Right atrium auricular region (tissue), 2 donors: ENCODE measurements at regions not wholly inside any gene's neighbourhood (a gene's known extent, or its start where the extent isn't known, plus 50 kb on each side); places are given as distances from the start of the nearest gene placed in this dataset.

Experiments
- DNase-seq: peaks from one replicate; pipeline ENCODE4 v3.0.0-alpha.2; 2019; ENCODE audit warnings: low spot score
- H3K27ac ChIP-seq, 2 donors: fragments of 200-600 bp; sonication (generic); 1 replicate in 1 of 2; 2 replicates in 1 of 2; pipeline ENCODE4 v1.5.1; 2016 to 2019
- H3K27me3 ChIP-seq, 2 donors: fragments of 200-600 bp; sonication (generic); one replicate each; pipeline versions ENCODE4 v1.5.1 to v1.6.0; 2017 to 2019
- H3K36me3 ChIP-seq: fragments of 200-600 bp; sonication (generic); one replicate; pipeline ENCODE4 v1.5.1; 2016
- H3K4me1 ChIP-seq, 2 donors: fragments of 200-600 bp; sonication (generic); one replicate each; pipeline versions ENCODE4 v1.5.1 to v1.6.0; 2017 to 2019
- H3K4me3 ChIP-seq, 2 donors: fragments of 200-600 bp; sonication (generic); 1 replicate in 1 of 2; 2 replicates in 1 of 2; pipeline ENCODE4 v1.5.1; 2017 to 2019; ENCODE audit warnings: mild to moderate bottlenecking in 1 of 2, moderate library complexity in 1 of 2
- H3K9me3 ChIP-seq, 2 donors: fragments of 200-600 bp; sonication (generic); one replicate each; pipeline ENCODE4 v1.5.1; 2019
- TF ChIP-seq, protein P1 (sequence below), 2 donors: fragments of 200-600 bp; sonication (generic); IDR thresholded peaks; one replicate each; pipeline ENCODE4 v1.5.1; 2019; ENCODE audit warnings: antibody characterized with exemption in 2 of 2

DNA sequence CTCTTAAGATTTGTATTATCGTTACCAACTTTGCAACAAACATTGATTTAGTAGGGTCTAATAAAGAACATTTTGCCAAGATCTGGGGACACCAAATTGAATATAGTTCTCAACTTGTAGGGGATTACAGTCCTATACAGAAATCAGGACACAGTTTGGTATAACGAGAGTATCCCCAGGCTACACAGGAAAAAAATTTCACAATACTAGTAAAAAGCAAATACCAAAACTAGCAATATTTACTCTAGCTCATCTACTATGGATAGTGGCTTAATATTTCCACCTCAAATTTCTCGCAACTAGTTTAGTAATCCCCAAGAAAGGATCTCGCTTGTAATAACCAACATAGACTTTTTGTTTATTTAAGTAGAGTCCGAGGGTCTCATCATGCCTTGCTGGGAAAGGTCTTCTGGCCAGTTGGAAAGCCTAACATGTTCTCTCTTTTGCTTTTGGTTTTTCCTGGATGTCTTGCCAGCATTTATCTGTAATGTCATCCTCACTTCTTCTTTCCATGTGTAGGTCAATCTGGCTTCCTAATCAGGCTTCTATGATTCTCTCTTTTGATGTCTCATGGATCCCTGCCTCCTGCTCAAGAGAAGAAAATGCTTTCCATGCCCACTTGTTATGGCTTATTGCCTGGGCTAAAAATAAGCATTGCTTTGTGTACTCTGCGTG, 104.7 kb upstream of the KCNK2 start:
- Histone ChIP-seq H3K27me3 (no peaks in the 10 kb centered on the region), H3K4me3 (no peak overlapping the region), H3K4me1 (no peaks in the 10 kb centered on the region), H3K36me3 (no peaks in the 10 kb centered on the region), H3K27ac (no peak overlapping the region), H3K9me3 (no peaks in the 10 kb centered on the region)
- DNase-seq = no peak
- TF ChIP-seq, protein P1, sequence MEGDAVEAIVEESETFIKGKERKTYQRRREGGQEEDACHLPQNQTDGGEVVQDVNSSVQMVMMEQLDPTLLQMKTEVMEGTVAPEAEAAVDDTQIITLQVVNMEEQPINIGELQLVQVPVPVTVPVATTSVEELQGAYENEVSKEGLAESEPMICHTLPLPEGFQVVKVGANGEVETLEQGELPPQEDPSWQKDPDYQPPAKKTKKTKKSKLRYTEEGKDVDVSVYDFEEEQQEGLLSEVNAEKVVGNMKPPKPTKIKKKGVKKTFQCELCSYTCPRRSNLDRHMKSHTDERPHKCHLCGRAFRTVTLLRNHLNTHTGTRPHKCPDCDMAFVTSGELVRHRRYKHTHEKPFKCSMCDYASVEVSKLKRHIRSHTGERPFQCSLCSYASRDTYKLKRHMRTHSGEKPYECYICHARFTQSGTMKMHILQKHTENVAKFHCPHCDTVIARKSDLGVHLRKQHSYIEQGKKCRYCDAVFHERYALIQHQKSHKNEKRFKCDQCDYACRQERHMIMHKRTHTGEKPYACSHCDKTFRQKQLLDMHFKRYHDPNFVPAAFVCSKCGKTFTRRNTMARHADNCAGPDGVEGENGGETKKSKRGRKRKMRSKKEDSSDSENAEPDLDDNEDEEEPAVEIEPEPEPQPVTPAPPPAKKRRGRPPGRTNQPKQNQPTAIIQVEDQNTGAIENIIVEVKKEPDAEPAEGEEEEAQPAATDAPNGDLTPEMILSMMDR (IDR thresholded peaks at IDR 0.05) = no peak

DNA sequence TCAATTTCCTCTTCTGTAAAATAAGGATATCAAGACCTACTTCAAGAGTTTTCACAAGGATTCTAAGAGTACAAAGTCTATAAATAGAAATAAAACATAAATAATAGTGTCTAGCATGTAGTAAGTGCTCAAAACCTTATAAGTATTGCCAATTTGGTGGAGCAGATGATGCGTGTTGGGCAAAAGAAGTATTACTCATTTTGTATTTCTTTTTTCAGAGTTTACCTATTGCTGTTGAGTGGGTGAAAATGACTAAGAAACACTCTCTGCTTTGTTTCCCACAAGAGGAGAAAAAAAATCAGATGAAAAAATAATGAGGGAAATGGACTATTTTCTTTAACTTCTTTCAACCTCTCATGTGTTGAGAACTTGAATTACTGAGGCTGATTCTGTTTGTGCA, 103.3 kb upstream of the KCNK2 start:
- Histone ChIP-seq H3K4me1 (no peaks in the 10 kb centered on the region), H3K9me3 (no peaks in the 10 kb centered on the region), H3K27me3 (no peaks in the 10 kb centered on the region), H3K27ac (no peak overlapping the region), H3K4me3 (no peak overlapping the region), H3K36me3 (no peaks in the 10 kb centered on the region)
- no peak for DNase-seq
- TF ChIP-seq, protein P1 (IDR thresholded peaks at IDR 0.05) = no peak

DNA sequence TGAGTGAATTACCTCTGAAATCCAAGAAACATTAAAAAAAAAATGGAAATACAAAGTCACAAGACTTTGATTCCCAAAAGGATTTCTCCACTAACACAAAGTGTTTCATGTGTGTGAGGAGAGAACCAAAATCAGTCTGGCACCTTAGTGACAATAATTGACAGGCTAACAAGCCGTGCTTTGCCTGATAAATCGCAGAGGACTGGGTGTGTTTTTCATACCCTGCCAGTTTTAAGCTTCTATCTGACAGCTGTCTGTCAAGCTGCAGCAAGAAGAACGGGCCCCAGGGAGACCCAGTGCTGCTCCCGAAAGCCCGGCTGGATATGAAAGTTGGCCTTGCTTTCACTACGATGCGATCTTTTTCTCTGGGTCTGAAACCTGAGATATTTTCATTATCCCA, 101.6 kb upstream of the KCNK2 start:
- Histone ChIP-seq H3K4me3 (no peak overlapping the region), H3K27ac (no peak overlapping the region), H3K9me3 (peaks cover 0 to 7% of the 10 kb centered on the region in 2 donors), H3K27me3 (no peaks in the 10 kb centered on the region), H3K4me1 (no peaks in the 10 kb centered on the region), H3K36me3 (no peaks in the 10 kb centered on the region)
- DNase-seq = no peak
- TF ChIP-seq, protein P1 (IDR thresholded peaks at IDR 0.05) = no peak

DNA sequence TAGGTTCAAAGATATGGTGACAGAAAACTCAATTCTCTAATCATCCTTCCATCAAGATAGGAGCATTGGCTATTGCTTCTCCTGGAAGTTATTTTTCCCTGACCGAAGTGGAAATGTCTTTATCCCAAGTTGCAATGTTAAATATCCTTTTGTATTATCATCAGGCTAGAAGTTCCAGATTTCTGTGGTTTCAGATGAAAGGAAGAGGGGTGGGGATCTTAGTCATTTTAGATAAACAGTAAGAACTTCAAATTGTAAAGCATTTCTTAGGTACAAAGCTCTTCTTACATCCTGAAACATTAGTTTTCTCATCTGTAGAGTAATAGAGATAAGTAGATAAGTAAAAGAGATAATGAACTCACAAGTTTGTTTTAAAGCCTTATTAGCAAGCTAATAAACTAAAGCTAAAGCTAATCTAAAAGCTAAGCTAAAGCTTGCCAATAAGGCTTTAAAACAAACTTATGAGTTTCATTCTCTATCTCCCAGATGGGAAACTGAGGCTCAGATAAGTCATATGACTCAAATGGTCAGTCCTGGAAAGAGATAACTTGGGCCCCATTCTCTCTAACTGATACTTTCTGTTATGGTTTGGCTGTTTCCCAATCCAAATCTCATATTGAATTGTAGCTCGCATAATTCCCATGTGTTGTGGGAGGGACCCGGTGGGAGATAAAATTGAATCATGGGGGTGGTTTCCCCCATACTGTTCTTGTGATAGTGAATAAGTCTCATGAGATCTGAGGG, 99.2 kb upstream of the KCNK2 start:
- DNase-seq = no peak
- TF ChIP-seq, protein P1 (IDR thresholded peaks at IDR 0.05) = no peak

DNA sequence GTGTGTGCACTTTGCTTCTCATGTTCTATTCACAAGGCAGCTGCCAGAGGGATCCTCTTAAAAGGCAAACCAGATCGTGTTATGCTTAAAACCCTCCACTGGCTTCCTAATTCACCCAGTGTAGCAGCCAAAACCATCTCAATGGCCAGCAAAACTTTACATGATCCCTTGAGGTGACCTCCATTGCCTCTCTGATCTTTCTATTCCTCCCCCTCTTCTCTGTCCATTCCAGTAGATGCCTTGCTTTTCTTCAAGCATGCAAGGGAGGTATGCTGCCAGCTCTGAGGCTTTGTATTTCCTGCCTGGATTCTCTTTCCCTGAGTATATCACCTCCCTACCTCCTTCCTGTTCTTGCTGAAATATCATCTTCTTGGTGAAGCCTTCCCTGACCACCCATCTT, 93.2 kb upstream of the KCNK2 start:
- Histone ChIP-seq H3K9me3 (peaks cover 0 to 6% of the 10 kb centered on the region in 2 donors), H3K4me1 (no peaks in the 10 kb centered on the region), H3K27me3 (no peaks in the 10 kb centered on the region), H3K36me3 (no peaks in the 10 kb centered on the region), H3K27ac (no peak overlapping the region), H3K4me3 (no peak overlapping the region)
- no peak for DNase-seq
- TF ChIP-seq, protein P1 (IDR thresholded peaks at IDR 0.05) = no peak

More for the DNA sequence above, 99.2 kb upstream of the KCNK2 start:
- no peaks in the 10 kb centered on the region for H3K36me3 ChIP-seq
- no peaks in the 10 kb centered on the region for H3K4me1 ChIP-seq
- H3K27me3 ChIP-seq = no peaks in the 10 kb centered on the region
- H3K4me3 ChIP-seq = no peak overlapping the region
- H3K9me3 ChIP-seq = peaks cover 0 to 7% of the 10 kb centered on the region in 2 donors
- no peak overlapping the region for H3K27ac ChIP-seq
